CD4-positive, alpha-beta T cell treated with Interleukin-6 for 4 hours (primary cell): ENCODE measurements at regions not wholly inside any gene's neighbourhood (a gene's known extent, or its start where the extent isn't known, plus 50 kb on each side); places are given as distances from the start of the nearest gene placed in this dataset.
A peak's percentile ranks its signal among the peaks of the same experiment; 100 is the strongest.

Experiments
- DNase-seq: peaks from one replicate; pipeline ENCODE4 v3.0.0-alpha.2; 2020; ENCODE audit warnings: mixed read lengths

- DNase-seq: no peak
Observed at GRCh38 chrX:17206584-17206983, 168.4 kb upstream of the NHS start.

- DNase-seq: no peak
Observed at GRCh38 chrX:17214962-17215361, 160.0 kb upstream of the NHS start.

GRCh38 chrX:17226736-17227135 is 148.3 kb upstream of the NHS start:
- no peak for DNase-seq

- no peak for DNase-seq
Observed at GRCh38 chrX:17237146-17237545, 137.9 kb upstream of the NHS start.

GRCh38 chrX:17242470-17242869 is 132.5 kb upstream of the NHS start:
- DNase-seq: peak; percentile 34

GRCh38 chrX:17247144-17247543 is 127.9 kb upstream of the NHS start:
- DNase-seq: no peak

GRCh38 chrX:17262123-17262522 is 112.9 kb upstream of the NHS start:
- no peak for DNase-seq

GRCh38 chrX:17266136-17266535 is 108.9 kb upstream of the NHS start:
- no peak for DNase-seq

- no peak for DNase-seq
Observed at GRCh38 chrX:17278961-17279360, 96.0 kb upstream of the NHS start.

GRCh38 chrX:17285983-17286382 is 89.0 kb upstream of the NHS start:
- no peak for DNase-seq

GRCh38 chrX:17291171-17291900 is 83.7 kb upstream of the NHS start:
- DNase-seq: no peak

GRCh38 chrX:17292111-17292527 is 82.9 kb upstream of the NHS start:
- DNase-seq: no peak

- DNase-seq: no peak
Observed at GRCh38 chrX:17294561-17294960, 80.4 kb upstream of the NHS start.

GRCh38 chrX:17295791-17296190 is 79.2 kb upstream of the NHS start:
- no peak for DNase-seq

GRCh38 chrX:17298564-17298963 is 76.4 kb upstream of the NHS start:
- no peak for DNase-seq

- no peak for DNase-seq
Observed at GRCh38 chrX:17299206-17299605, 75.8 kb upstream of the NHS start.

GRCh38 chrX:17323397-17323796 is 51.6 kb upstream of the NHS start:
- no peak for DNase-seq
